Caco-2 (cell line): ENCODE measurements at regions not wholly inside any gene's neighbourhood (a gene's known extent, or its start where the extent isn't known, plus 50 kb on each side); places are given as distances from the start of the nearest gene placed in this dataset.
A peak's percentile ranks its signal among the peaks of the same experiment; 100 is the strongest.

Experiments
- BruUV-seq: library from RNA; stranded (reverse); fragments of 400-500 nt; replicated peaks from 2 replicates; lab custom pipeline; 2021; lab: Mats Ljungman, UMichigan
- CTCF ChIA-PET: fragments of 300-600 bp; sonication (Branson Sonifier 250); formaldehyde crosslinking; loops from one replicate; lab custom pipeline; 2022; ENCODE audit warnings: antibody characterized with exemption; lab: Charles Lee
- POLR2A ChIA-PET: fragments of 300-600 bp; sonication (Branson Sonifier 250); formaldehyde crosslinking; loops from one replicate; lab custom pipeline; 2022; ENCODE audit warnings: antibody characterized with exemption; lab: Charles Lee
- DNase-seq, 2 experiments: peaks; one replicate each; pipeline versions ENCODE4 v3.0.0 to v3.0.0-alpha.2; 2020 to 2022
- H3K27me3 ChIP-seq: replicated peaks from 2 replicates; pipeline ENCODE4 v1.6.0; 2011; ENCODE audit warnings: low read length; ENCODE audit not compliant: control insufficient read depth, insufficient read depth
- H3K36me3 ChIP-seq: 2 replicates; pipeline ENCODE4 v1.5.1; 2011; ENCODE audit warnings: low read length; ENCODE audit not compliant: control insufficient read depth, insufficient read depth
- H3K4me1 ChIP-seq: fragments of 250-450 bp; sonication (Bioruptor Pico); 2 replicates; pipeline ENCODE4 v1.5.1; 2020; ENCODE audit warnings: mild to moderate bottlenecking
- H3K4me3 ChIP-seq: 2 replicates; pipeline ENCODE4 v1.5.1; 2011; ENCODE audit warnings: low read depth, mild to moderate bottlenecking, control low read depth, low read length
- H3K9me3 ChIP-seq: fragments of 250-450 bp; sonication (Bioruptor Pico); 2 replicates; pipeline ENCODE4 v1.5.1; 2020; ENCODE audit warnings: mild to moderate bottlenecking, moderate library complexity
- H3K27ac Mint-ChIP-seq: one replicate; pipeline ENCODE4 v1.8.0; 2022; ENCODE audit warnings: mixed read lengths; ENCODE audit not compliant: unreplicated experiment
- H3K27me3 Mint-ChIP-seq: one replicate; pipeline ENCODE4 v1.8.0; 2022; ENCODE audit warnings: mixed read lengths; ENCODE audit not compliant: insufficient read depth, unreplicated experiment
- H3K36me3 Mint-ChIP-seq: one replicate; pipeline ENCODE4 v1.8.0; 2022; ENCODE audit warnings: mild to moderate bottlenecking, mixed read lengths; ENCODE audit not compliant: insufficient read depth, unreplicated experiment
- H3K4me1 Mint-ChIP-seq: one replicate; pipeline ENCODE4 v1.8.0; 2022; ENCODE audit warnings: low read depth, mixed read lengths; ENCODE audit not compliant: unreplicated experiment
- H3K4me3 Mint-ChIP-seq: one replicate; pipeline ENCODE4 v1.8.0; 2022; ENCODE audit warnings: mild to moderate bottlenecking, moderate library complexity, mixed read lengths; ENCODE audit not compliant: unreplicated experiment
- H3K9me3 Mint-ChIP-seq: one replicate; pipeline ENCODE4 v1.8.0; 2022; ENCODE audit warnings: mixed read lengths; ENCODE audit not compliant: unreplicated experiment
- CTCF ChIP-seq, 2 experiments: fragments of 200-600 bp in 1 of 2; IDR thresholded peaks; 1 replicate in 1 of 2; 2 replicates in 1 of 2; pipeline versions ENCODE4 v1.5.1 to v1.8.0; 2011 to 2022; ENCODE audit warnings: antibody characterized with exemption in 1 of 2, control low read depth in 1 of 2, inconsistent platforms in 1 of 2, low read depth in 1 of 2, low read length in 1 of 2, mild to moderate bottlenecking in 1 of 2, moderate library complexity in 1 of 2; ENCODE audit not compliant: insufficient read depth in 1 of 2, severe bottlenecking in 1 of 2, unreplicated experiment in 1 of 2
- intact Hi-C: fragments of 100-400 bp; cut with micrococcal nuclease; formaldehyde crosslinking; loops from one replicate; pipeline ENCODE4 v1.10.0; 2022; ENCODE audit not compliant: unreplicated experiment

DNA sequence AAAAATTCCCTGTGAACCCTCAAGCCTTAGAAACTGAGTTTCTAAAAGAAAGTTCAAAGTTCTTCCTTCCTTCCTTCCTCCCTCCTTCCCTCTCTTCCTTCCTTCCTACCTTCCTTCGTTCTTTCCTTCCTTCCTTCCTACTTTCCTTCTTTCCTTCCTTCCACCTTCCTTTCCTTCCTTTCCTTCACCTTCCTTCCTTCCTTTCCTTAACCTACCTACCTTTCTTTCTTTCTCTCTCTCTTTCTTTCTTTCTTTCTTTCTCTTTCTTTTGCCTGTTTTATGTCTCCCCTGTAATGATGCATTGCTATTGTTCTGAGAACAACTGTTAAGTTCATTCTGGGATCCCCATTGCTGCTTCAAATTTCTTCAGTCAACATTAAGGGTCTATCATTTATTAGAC, 551.1 kb downstream of the TFEC start:
- Histone ChIP-seq H3K4me1 (no peaks in the 10 kb centered on the region), H3K27me3 (no peaks in the 10 kb centered on the region), H3K4me3 (no peak overlapping the region), H3K9me3 (no peaks in the 10 kb centered on the region), H3K36me3 (no peaks in the 10 kb centered on the region)
- no peak overlapping the region for H3K27ac Mint-ChIP-seq
- peaks cover 6% of the 10 kb centered on the region for H3K4me1 Mint-ChIP-seq
- DNase-seq: no peak
- H3K36me3 Mint-ChIP-seq: no peaks in the 10 kb centered on the region
- TF ChIP-seq CTCF (IDR thresholded peaks at IDR 0.05; ENCODE audit: insufficient read depth in 1 of 2, low read depth in 1 of 2, low read length in 1 of 2, severe bottlenecking in 1 of 2, unreplicated experiment in 1 of 2): no peak
- H3K4me3 Mint-ChIP-seq: no peak overlapping the region
- H3K27me3 Mint-ChIP-seq: peaks cover 26% of the 10 kb centered on the region
- CTCF ChIA-PET: no interaction called here
- POLR2A ChIA-PET: no interaction called here
- intact Hi-C loops: loop anchor here (10.0 kb wide), 1 partner anchor 615 kb away; no protein-coding TSS in a partner anchor
- BruUV-seq: no TSS peak
- H3K9me3 Mint-ChIP-seq: peaks cover 10% of the 10 kb centered on the region

GRCh38 chr7:115478426-115478825, 552.1 kb downstream of the TFEC start:
- no peak for TF ChIP-seq CTCF (IDR thresholded peaks at IDR 0.05; ENCODE audit: insufficient read depth in 1 of 2, low read depth in 1 of 2, low read length in 1 of 2, severe bottlenecking in 1 of 2, unreplicated experiment in 1 of 2)
- DNase-seq: no peak
- POLR2A ChIA-PET: no interaction called here
- H3K27me3 ChIP-seq: no peaks in the 10 kb centered on the region
- H3K4me1 ChIP-seq: no peaks in the 10 kb centered on the region
- no peak overlapping the region for H3K4me3 ChIP-seq
- H3K36me3 ChIP-seq: no peaks in the 10 kb centered on the region
- BruUV-seq: no TSS peak
- intact Hi-C loops: loop anchor here (10.0 kb wide), 1 partner anchor 614 kb away; no protein-coding TSS in a partner anchor
- Mint-ChIP-seq H3K9me3 (peaks cover 10% of the 10 kb centered on the region), H3K4me3 (no peak overlapping the region), H3K27me3 (peaks cover 23% of the 10 kb centered on the region), H3K27ac (no peak overlapping the region), H3K4me1 (peaks cover 6% of the 10 kb centered on the region), H3K36me3 (no peaks in the 10 kb centered on the region)
- CTCF ChIA-PET: no interaction called here
- no peaks in the 10 kb centered on the region for H3K9me3 ChIP-seq

- Mint-ChIP-seq H3K36me3 (no peaks in the 10 kb centered on the region), H3K27ac (no peak overlapping the region), H3K27me3 (peaks cover 23% of the 10 kb centered on the region), H3K4me1 (peaks cover 6% of the 10 kb centered on the region), H3K9me3 (peaks cover 10% of the 10 kb centered on the region), H3K4me3 (peak overlapping the region; percentile 58)
- ChIA-PET POLR2A (no interaction called here), CTCF (interaction anchor here (0.9 kb wide), 1 partner anchor 374 kb away, joined by 4 read pairs; no protein-coding TSS in a partner anchor)
- peak in 1 of 2 experiments; percentile 6 for DNase-seq
- Histone ChIP-seq H3K36me3 (no peaks in the 10 kb centered on the region), H3K27me3 (no peaks in the 10 kb centered on the region), H3K9me3 (no peaks in the 10 kb centered on the region), H3K4me3 (no peak overlapping the region), H3K4me1 (no peaks in the 10 kb centered on the region)
- BruUV-seq: no TSS peak
- no peak for TF ChIP-seq CTCF (IDR thresholded peaks at IDR 0.05; ENCODE audit: insufficient read depth in 1 of 2, low read depth in 1 of 2, low read length in 1 of 2, severe bottlenecking in 1 of 2, unreplicated experiment in 1 of 2)
- intact Hi-C loops: loop anchor here (10.0 kb wide), 1 partner anchor 612 kb away; no protein-coding TSS in a partner anchor
These were observed 553.3 kb downstream of the TFEC start for GRCh38 chr7:115477193-115477651.
